ENCODE measurements at regions not wholly inside any gene's neighbourhood (a gene's known extent, or its start where the extent isn't known, plus 50 kb on each side); places are given as distances from the start of the nearest gene placed in this dataset.
"Not testable (repeated sequence)": the region's sequence is repeated elsewhere in the genome, so short reads cannot be mapped to it uniquely, and the experiment has no call there.

- DNase-seq, result no peak
Measured at GRCh38 chr1:82086739-82087138, 286.0 kb downstream of the ADGRL2 start.

DNA sequence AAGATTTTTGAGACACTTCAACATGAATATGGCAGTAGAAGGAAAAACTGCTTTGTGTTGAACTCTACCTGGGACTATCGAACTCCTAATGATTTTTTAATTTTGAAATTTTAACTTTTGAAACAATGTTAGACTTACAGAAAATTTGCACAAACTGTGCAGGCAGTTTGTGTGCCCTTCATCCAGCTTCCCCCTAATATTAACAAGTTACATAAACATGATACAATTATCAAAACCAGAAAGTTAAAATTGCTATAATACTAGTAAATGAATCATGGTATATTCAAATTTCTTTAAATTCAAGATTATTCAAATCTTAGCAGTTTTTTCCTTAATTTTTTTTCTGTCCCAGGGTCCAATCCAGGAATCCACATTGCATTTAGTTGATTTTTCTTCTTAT is 278.9 kb downstream of the ADGRL2 start:
- no peak for DNase-seq

DNA sequence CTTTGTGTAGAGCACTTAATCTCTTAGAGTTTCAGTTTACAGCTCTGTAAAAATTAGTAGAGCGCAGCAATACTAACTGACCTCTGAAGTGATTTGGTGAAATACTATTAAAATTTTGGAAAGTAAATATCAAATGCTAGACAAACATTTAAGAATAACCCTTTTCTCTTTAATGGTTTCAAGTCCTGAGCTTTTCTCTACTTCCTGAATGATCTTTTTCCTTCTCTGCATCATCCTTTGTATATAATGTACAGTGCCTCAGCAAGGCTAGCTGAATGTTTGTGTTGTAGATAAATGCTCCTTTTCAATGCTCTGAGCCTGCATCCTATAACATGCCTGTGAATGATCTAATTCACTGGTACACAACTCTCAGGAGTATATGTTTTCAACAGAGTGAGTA is 272.9 kb downstream of the ADGRL2 start:
- no peak for DNase-seq

DNA sequence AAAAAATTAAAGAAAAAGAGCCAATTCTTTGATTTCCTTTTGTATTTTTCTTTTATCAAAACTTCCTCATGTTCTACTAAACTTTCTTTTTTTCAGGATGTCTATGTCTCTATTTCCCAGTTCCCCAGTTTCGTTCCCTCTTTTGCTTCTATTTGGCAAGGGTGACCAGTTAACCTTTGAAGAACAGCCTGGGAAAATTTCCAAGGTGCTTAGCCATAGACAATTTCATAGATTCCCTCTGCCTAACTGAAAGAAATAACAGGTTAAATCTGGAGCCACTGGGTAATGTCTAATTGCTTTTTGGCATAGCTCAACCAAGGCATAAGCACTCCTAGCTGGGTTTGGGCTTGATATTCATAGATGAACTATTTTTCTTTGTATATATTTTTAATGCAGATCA is 272.3 kb downstream of the ADGRL2 start:
- DNase-seq, result no peak

DNA sequence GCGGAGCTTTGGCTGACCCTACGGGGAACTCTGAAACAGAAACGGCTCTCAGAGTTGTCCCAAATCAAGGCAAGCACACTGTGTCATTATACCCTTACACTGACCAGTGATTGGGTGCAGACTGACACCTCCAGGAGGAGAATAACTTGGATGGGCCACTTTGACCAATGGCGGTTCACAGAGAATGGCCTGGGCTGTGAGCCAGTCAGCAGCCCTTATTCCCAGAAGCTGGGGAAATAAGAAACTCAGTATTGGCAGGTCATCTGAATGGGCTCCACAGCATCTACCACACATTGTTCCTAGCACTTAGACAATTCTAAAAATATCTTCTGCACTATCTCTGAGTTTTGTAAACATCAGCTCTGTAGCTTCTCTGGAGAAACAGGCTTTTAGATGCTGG is 265.2 kb downstream of the ADGRL2 start:
- DNase-seq, result no peak

DNA sequence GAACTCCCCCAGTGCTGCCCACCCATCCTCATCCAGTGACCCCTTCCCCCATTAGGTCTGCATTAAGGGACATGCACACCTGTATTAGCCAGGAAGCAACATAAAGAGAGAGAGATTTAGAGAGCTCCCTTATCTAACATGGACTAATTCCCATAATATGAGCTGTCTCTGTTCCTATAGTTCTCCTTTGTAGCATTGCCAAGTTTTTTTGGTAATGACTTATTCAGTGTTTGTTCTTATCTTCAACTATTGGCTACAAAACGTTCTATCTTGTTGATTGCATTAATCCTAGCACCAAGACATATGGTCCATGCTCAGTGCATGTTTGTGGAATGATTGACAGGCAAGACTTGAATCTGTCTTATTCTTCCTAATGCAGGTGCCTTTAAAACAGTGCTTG is 264.0 kb downstream of the ADGRL2 start:
- no peak for DNase-seq

GRCh38 chr1:82062206-82062605 is 261.5 kb downstream of the ADGRL2 start:
- no peak for DNase-seq

DNA sequence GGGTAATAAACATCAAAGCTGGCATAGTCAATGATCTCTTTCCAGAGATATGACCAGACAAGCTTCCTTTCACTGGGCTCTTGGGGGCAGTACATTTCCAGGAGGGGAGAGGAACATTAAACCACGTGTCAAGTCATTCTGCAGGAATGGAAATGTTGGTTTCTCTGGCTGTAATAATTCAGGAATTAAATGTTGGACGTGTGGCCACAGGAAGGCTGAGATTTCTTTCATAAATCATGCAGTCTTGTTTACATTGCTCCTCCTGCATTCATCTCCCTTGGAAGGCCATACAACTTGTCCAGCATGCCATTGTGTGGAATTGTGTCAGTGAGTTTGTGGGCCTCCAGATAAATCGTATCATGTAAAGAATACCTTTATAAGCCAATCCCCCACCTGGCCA is 259.2 kb downstream of the ADGRL2 start:
- no peak for DNase-seq

- no peak for DNase-seq
Measured at GRCh38 chr1:82057011-82057410, 256.3 kb downstream of the ADGRL2 start.

- DNase-seq, result not testable (repeated sequence)
Measured at GRCh38 chr1:82055375-82055774, 254.6 kb downstream of the ADGRL2 start.

DNA sequence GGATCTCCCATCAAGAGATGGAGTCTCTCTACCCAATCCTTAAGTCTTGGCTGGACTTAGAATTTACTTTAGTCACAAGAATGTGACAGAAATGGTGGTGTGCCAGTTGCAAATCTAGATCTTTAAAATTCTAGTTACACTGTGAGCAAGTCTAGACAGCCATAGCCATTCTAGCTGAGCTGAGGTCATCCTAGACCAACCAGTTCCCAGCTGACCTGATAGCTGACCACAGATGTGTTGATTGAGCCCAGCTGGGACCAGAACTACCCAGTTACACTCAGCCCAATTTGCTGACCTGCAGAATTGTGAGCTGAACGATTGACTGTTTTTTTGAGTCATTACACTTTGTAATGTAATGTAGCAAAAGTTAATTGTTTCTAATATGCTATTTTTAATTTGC is 251.8 kb downstream of the ADGRL2 start:
- no peak for DNase-seq

DNA sequence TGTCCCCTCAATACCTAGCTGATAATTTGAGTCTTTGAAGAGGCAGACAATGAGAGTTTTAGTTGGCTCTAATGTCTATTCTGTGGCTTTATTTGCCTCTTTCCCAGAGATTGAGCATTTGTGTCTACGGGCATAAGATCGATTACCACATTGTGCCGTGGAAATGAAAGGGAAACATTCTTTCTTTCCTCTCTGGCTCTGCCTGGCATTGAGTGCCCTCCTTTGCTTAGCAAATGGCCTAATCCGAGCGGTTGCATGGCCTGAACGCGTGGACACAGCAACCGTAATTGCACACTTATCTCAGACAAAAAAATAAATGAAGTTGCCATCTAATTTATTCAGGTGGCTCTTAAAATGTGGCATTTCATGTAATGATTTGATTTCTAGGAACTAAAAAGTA is 247.9 kb downstream of the ADGRL2 start:
- no peak for DNase-seq

GRCh38 chr1:82045221-82045620 is 244.5 kb downstream of the ADGRL2 start:
- DNase-seq, result no peak

GRCh38 chr1:82044536-82044935 is 243.8 kb downstream of the ADGRL2 start:
- no peak for DNase-seq

DNA sequence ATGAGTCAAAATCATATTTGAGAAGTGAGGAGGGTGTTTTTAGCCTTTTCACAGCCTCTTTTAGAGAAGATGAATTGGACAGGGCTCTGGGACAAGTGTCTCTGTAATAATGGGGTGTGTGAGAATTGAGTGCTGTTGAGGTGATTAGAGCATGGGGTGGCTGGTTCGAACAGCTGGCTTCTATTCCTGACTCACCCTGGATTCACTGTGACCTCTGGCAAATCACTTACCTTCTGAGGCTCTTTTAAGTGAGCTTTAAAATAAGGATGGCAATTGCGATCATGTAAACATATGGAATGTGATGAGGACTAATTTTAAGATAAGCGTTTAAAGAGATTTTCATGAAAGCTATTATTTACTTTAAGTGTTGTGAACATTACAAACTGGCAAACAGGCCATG is 243.4 kb downstream of the ADGRL2 start:
- no peak for DNase-seq

- no peak for DNase-seq
Measured at GRCh38 chr1:82042306-82043060, 241.7 kb downstream of the ADGRL2 start.

Measured in CD4-positive, alpha-beta T cell treated with Interleukin-15 for 1 hour (primary cell).